Central memory CD8-positive, alpha-beta T cell (primary cell): ENCODE measurements at regions not wholly inside any gene's neighbourhood (a gene's known extent, or its start where the extent isn't known, plus 50 kb on each side); places are given as distances from the start of the nearest gene placed in this dataset.

Experiments
- ATAC-seq: fragments of 150-1000 bp; cut with Tn5 transposase; replicated peaks from 2 replicates; pipeline ENCODE4 v1.10.0; 2022; ENCODE audit warnings: mild to moderate bottlenecking, moderate FRiP score, moderate number of reproducible peaks; ENCODE audit not compliant: poor library complexity, severe bottlenecking; ENCODE audit errors: extremely low read depth
- DNase-seq, 2 donors: peaks; one replicate each; pipeline ENCODE4 v3.0.0; 2021; ENCODE audit warnings: low spot score in 2 of 2
- H3K27ac Mint-ChIP-seq: one replicate; pipeline ENCODE4 v1.8.0; 2022; ENCODE audit warnings: low read depth, mild to moderate bottlenecking, moderate library complexity, mixed read lengths
- H3K27me3 Mint-ChIP-seq: one replicate; pipeline ENCODE4 v1.8.0; 2022; ENCODE audit warnings: mixed read lengths
- H3K36me3 Mint-ChIP-seq: one replicate; pipeline ENCODE4 v1.8.0; 2022; ENCODE audit warnings: mild to moderate bottlenecking, moderate library complexity, mixed read lengths; ENCODE audit not compliant: insufficient read depth
- H3K4me1 Mint-ChIP-seq: one replicate; pipeline ENCODE4 v1.8.0; 2022; ENCODE audit warnings: mixed read lengths
- H3K4me3 Mint-ChIP-seq: one replicate; pipeline ENCODE4 v1.8.0; 2022; ENCODE audit warnings: mild to moderate bottlenecking, moderate library complexity, mixed read lengths
- H3K9me3 Mint-ChIP-seq: one replicate; pipeline ENCODE4 v1.8.0; 2022; ENCODE audit warnings: mixed read lengths

GRCh38 chr3:177438596-177439220 lies 241.4 kb upstream of the TBL1XR1 start:
- Mint-ChIP-seq H3K27ac (no peak overlapping the region), H3K27me3 (no peaks in the 10 kb centered on the region), H3K9me3 (no peaks in the 10 kb centered on the region), H3K4me3 (no peak overlapping the region), H3K4me1 (no peaks in the 10 kb centered on the region), H3K36me3 (no peaks in the 10 kb centered on the region)
- no peak for DNase-seq
- ATAC-seq = no peak

GRCh38 chr3:177439694-177440269 lies 242.5 kb upstream of the TBL1XR1 start:
- no peak for DNase-seq
- no peak overlapping the region for H3K27ac Mint-ChIP-seq
- no peak overlapping the region for H3K4me3 Mint-ChIP-seq
- H3K27me3 Mint-ChIP-seq = no peaks in the 10 kb centered on the region
- H3K36me3 Mint-ChIP-seq = no peaks in the 10 kb centered on the region
- no peak for ATAC-seq
- no peaks in the 10 kb centered on the region for H3K9me3 Mint-ChIP-seq
- no peaks in the 10 kb centered on the region for H3K4me1 Mint-ChIP-seq

- ATAC-seq (no peak), DNase-seq (no peak)
- no peaks in the 10 kb centered on the region for H3K27me3 Mint-ChIP-seq
- no peaks in the 10 kb centered on the region for H3K36me3 Mint-ChIP-seq
- no peaks in the 10 kb centered on the region for H3K9me3 Mint-ChIP-seq
- no peak overlapping the region for H3K27ac Mint-ChIP-seq
- no peaks in the 10 kb centered on the region for H3K4me1 Mint-ChIP-seq
- no peak overlapping the region for H3K4me3 Mint-ChIP-seq
Observed at GRCh38 chr3:177440456-177441104, 243.3 kb upstream of the TBL1XR1 start.

- no peaks in the 10 kb centered on the region for H3K9me3 Mint-ChIP-seq
- H3K4me1 Mint-ChIP-seq = no peaks in the 10 kb centered on the region
- H3K27me3 Mint-ChIP-seq = no peaks in the 10 kb centered on the region
- ATAC-seq (no peak), DNase-seq (no peak)
- H3K36me3 Mint-ChIP-seq = no peaks in the 10 kb centered on the region
- no peak overlapping the region for H3K4me3 Mint-ChIP-seq
- no peak overlapping the region for H3K27ac Mint-ChIP-seq
Observed at GRCh38 chr3:177441276-177441812, 244.1 kb upstream of the TBL1XR1 start.

- ATAC-seq = no peak
- Mint-ChIP-seq H3K4me3 (no peak overlapping the region), H3K36me3 (no peaks in the 10 kb centered on the region), H3K4me1 (no peaks in the 10 kb centered on the region), H3K27ac (no peak overlapping the region), H3K9me3 (no peaks in the 10 kb centered on the region), H3K27me3 (no peaks in the 10 kb centered on the region)
- DNase-seq = no peak
Observed at GRCh38 chr3:177441813-177442646, 244.7 kb upstream of the TBL1XR1 start.

- DNase-seq = no peak
- Mint-ChIP-seq H3K9me3 (no peaks in the 10 kb centered on the region), H3K4me3 (no peak overlapping the region), H3K27me3 (no peaks in the 10 kb centered on the region), H3K36me3 (peaks cover 2% of the 10 kb centered on the region), H3K27ac (no peak overlapping the region), H3K4me1 (peaks cover 5% of the 10 kb centered on the region)
- ATAC-seq = no peak
Observed at GRCh38 chr3:177443469-177443868, 246.2 kb upstream of the TBL1XR1 start.

- H3K9me3 Mint-ChIP-seq = no peaks in the 10 kb centered on the region
- H3K36me3 Mint-ChIP-seq = peaks cover 4% of the 10 kb centered on the region
- ATAC-seq (no peak), DNase-seq (no peak)
- no peak overlapping the region for H3K27ac Mint-ChIP-seq
- no peak overlapping the region for H3K4me3 Mint-ChIP-seq
- H3K4me1 Mint-ChIP-seq = peaks cover 15% of the 10 kb centered on the region
- H3K27me3 Mint-ChIP-seq = no peaks in the 10 kb centered on the region
Observed at GRCh38 chr3:177444696-177445095, 247.4 kb upstream of the TBL1XR1 start.

GRCh38 chr3:177445549-177445948 lies 248.3 kb upstream of the TBL1XR1 start:
- H3K36me3 Mint-ChIP-seq = peaks cover 4% of the 10 kb centered on the region
- no peak overlapping the region for H3K4me3 Mint-ChIP-seq
- H3K4me1 Mint-ChIP-seq = peaks cover 17% of the 10 kb centered on the region
- no peak overlapping the region for H3K27ac Mint-ChIP-seq
- H3K9me3 Mint-ChIP-seq = no peaks in the 10 kb centered on the region
- ATAC-seq (no peak), DNase-seq (no peak)
- no peaks in the 10 kb centered on the region for H3K27me3 Mint-ChIP-seq

GRCh38 chr3:177446165-177446601 lies 248.9 kb upstream of the TBL1XR1 start:
- DNase-seq = no peak
- H3K27me3 Mint-ChIP-seq = no peaks in the 10 kb centered on the region

GRCh38 chr3:177447938-177448337 lies 250.7 kb upstream of the TBL1XR1 start:
- DNase-seq = no peak
- no peak for ATAC-seq
- peaks cover 4% of the 10 kb centered on the region for H3K36me3 Mint-ChIP-seq
- no peak overlapping the region for H3K4me3 Mint-ChIP-seq
- no peaks in the 10 kb centered on the region for H3K9me3 Mint-ChIP-seq
- peaks cover 17% of the 10 kb centered on the region for H3K4me1 Mint-ChIP-seq
- no peak overlapping the region for H3K27ac Mint-ChIP-seq
- no peaks in the 10 kb centered on the region for H3K27me3 Mint-ChIP-seq

More at GRCh38 chr3:177446165-177446601, 248.9 kb upstream of the TBL1XR1 start:
- no peak for ATAC-seq
- peaks cover 4% of the 10 kb centered on the region for H3K36me3 Mint-ChIP-seq
- no peak overlapping the region for H3K4me3 Mint-ChIP-seq
- H3K9me3 Mint-ChIP-seq = no peaks in the 10 kb centered on the region
- no peak overlapping the region for H3K27ac Mint-ChIP-seq
- H3K4me1 Mint-ChIP-seq = peaks cover 17% of the 10 kb centered on the region

GRCh38 chr3:177448987-177449359 lies 251.7 kb upstream of the TBL1XR1 start:
- Mint-ChIP-seq H3K36me3 (peaks cover 4% of the 10 kb centered on the region), H3K27ac (peak overlapping the region; percentile 83), H3K27me3 (no peaks in the 10 kb centered on the region), H3K4me1 (peaks cover 17% of the 10 kb centered on the region), H3K9me3 (no peaks in the 10 kb centered on the region), H3K4me3 (peak overlapping the region; percentile 43)
- DNase-seq = no peak
- peak; percentile 54 for ATAC-seq

GRCh38 chr3:177449360-177450006 lies 252.2 kb upstream of the TBL1XR1 start:
- Mint-ChIP-seq H3K27ac (peak overlapping the region; percentile 83), H3K36me3 (peaks cover 4% of the 10 kb centered on the region), H3K27me3 (no peaks in the 10 kb centered on the region), H3K9me3 (no peaks in the 10 kb centered on the region), H3K4me3 (peak overlapping the region; percentile 43), H3K4me1 (peaks cover 17% of the 10 kb centered on the region)
- DNase-seq (no peak), ATAC-seq (peak; percentile 57)
